ACC112 (cell line): ENCODE measurements at regions not wholly inside any gene's neighbourhood (a gene's known extent, or its start where the extent isn't known, plus 50 kb on each side); places are given as distances from the start of the nearest gene placed in this dataset.

Experiments
- H2AFZ ChIP-seq: fragments of 200-600 bp; sonication (generic); one replicate; pipeline ENCODE4 v1.6.0; 2017; ENCODE audit warnings: antibody characterized with exemption, low read length; ENCODE audit not compliant: unreplicated experiment
- H3K27ac ChIP-seq: fragments of 200-600 bp; sonication (generic); 2 replicates; pipeline ENCODE4 v1.5.1; 2014; ENCODE audit warnings: low read depth, mild to moderate bottlenecking, antibody characterized with exemption, low read length, moderate library complexity
- H3K27me3 ChIP-seq: fragments of 200-600 bp; sonication (generic); 2 replicates; pipeline ENCODE4 v1.6.1; 2014; ENCODE audit warnings: mild to moderate bottlenecking, antibody characterized with exemption, low read length, moderate library complexity, mixed read lengths; ENCODE audit not compliant: insufficient read depth
- H3K36me3 ChIP-seq: fragments of 200-600 bp; sonication (generic); 2 replicates; pipeline ENCODE4 v1.6.1; 2016; ENCODE audit warnings: mild to moderate bottlenecking, antibody characterized with exemption, low read length, moderate library complexity, mixed read lengths; ENCODE audit not compliant: insufficient read depth
- H3K4me1 ChIP-seq: fragments of 200-600 bp; sonication (generic); one replicate; pipeline ENCODE4 v1.6.1; 2016; ENCODE audit warnings: low read length, mixed read lengths; ENCODE audit not compliant: insufficient read depth, unreplicated experiment, control insufficient read depth
- H3K4me3 ChIP-seq: fragments of 200-600 bp; sonication (generic); 2 replicates; pipeline ENCODE4 v1.5.1; 2014; ENCODE audit warnings: mild to moderate bottlenecking, low read depth, low read length
- H3K79me2 ChIP-seq: fragments of 200-600 bp; sonication (generic); one replicate; pipeline ENCODE4 v1.6.0; 2016; ENCODE audit warnings: low read length; ENCODE audit not compliant: control insufficient read depth, unreplicated experiment, insufficient read depth

DNA sequence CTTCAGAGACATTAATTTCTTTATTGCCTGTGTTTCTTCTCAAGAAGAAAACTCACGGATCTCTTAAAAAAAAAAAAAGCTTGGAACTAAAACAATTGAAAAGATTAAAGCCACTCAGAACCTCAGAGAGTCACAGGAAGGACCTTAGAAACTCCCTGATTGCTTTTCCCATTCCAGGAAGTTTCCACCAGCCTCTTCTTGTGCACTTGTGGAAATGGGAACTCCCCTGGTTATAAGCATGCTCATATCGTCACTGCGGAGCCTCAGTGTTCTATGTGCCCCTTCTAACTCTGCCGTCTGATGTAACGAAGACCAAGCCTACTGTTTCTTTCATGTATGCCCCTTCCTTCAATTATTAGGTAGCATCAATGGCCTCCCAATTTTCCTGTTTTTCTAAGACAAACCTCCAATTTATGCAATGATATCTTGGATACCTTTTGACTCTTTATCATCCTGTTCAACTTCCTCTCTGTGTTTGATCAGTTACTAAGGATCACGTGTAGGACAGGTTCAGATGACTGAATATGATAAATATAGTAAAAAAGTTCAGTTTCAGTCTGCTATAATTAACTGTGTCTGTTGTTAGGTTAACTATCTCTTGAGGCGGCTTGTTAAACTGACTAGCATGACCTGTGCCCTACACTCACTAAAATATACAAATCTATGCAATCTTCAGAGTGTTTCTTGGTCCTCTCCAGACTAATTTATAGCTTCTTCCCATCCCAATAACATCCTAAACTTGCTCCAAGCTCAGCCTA lies 593.7 kb upstream of the CHAC2 start:
- Histone ChIP-seq H2AFZ (no peak overlapping the region), H3K27ac (no peak overlapping the region)

DNA sequence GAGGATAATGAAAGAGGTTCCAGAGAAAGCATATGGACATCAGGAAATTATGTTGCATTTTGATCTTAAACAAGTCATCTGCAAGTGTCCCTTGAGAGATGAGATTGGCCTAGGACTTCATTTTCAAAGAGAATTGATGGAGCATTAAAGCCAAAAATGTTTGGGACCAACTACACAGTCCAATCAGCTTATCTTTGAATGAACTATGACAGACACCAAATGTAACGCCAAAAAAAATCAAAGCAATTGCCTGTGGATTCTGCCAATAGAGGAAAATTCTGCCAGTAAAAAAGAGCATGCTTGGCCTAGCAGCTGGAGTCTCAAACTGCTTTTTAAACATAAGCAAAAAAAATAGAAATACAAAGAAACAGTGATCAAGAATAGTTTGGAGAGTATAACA lies 594.5 kb upstream of the CHAC2 start:
- Histone ChIP-seq H3K79me2 (no peaks in the 10 kb centered on the region), H2AFZ (no peak overlapping the region), H3K4me3 (no peak overlapping the region), H3K4me1 (peaks cover 4% of the 10 kb centered on the region), H3K27ac (no peak overlapping the region), H3K36me3 (no peaks in the 10 kb centered on the region), H3K27me3 (no peaks in the 10 kb centered on the region)

More for the DNA sequence above, 593.7 kb upstream of the CHAC2 start:
- H3K79me2 ChIP-seq = no peaks in the 10 kb centered on the region
- no peaks in the 10 kb centered on the region for H3K36me3 ChIP-seq
- no peaks in the 10 kb centered on the region for H3K27me3 ChIP-seq
- no peak overlapping the region for H3K4me3 ChIP-seq
- H3K4me1 ChIP-seq = peaks cover 4% of the 10 kb centered on the region

DNA sequence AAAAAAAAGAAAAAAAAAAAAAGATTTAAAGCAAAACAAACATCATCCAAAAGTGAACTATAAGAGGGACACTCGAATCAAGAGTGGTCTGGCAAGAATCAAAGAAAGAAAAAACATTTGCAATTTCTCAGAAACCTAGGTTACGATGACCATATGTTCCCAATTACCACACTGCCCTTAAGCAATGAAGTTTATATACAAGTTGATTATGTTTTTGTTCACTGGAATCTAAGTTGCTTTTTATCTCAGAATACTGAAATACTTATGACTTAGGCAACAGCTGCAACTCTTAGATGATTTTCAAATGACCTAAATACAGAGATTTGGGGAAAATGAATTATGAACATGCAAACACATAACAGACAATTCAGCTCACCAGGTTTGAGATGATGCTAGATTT lies 597.1 kb upstream of the CHAC2 start:
- no peak overlapping the region for H2AFZ ChIP-seq
- no peaks in the 10 kb centered on the region for H3K36me3 ChIP-seq
- no peak overlapping the region for H3K27ac ChIP-seq
- H3K79me2 ChIP-seq = no peaks in the 10 kb centered on the region
- no peaks in the 10 kb centered on the region for H3K27me3 ChIP-seq
- H3K4me1 ChIP-seq = no peaks in the 10 kb centered on the region
- H3K4me3 ChIP-seq = no peak overlapping the region

- H3K79me2 ChIP-seq = no peaks in the 10 kb centered on the region
- H2AFZ ChIP-seq = no peak overlapping the region
- H3K4me1 ChIP-seq = no peaks in the 10 kb centered on the region
- H3K4me3 ChIP-seq = no peak overlapping the region
- H3K27me3 ChIP-seq = no peaks in the 10 kb centered on the region
- H3K27ac ChIP-seq = no peak overlapping the region
- no peaks in the 10 kb centered on the region for H3K36me3 ChIP-seq
Observed at GRCh38 chr2:53167227-53167626, 600.4 kb upstream of the CHAC2 start.

DNA sequence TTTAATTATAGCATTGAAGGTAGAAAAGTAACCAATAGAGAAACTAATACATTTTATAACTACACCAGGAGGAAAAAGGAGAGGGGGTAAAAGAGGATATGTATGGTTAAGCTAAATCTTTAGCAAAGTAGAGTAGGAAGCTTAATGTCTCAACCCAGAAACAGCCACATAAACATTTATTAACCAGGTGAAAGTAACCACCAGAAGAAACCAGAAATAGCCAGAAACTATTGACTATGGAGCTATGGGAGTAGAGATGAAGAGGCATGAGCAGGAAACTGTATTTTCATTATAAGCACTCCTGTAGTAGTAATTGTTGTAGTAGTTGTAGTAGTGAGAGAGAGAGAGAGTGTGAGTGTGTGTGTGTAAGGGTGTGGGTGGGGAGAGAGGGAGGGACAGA lies 617.5 kb upstream of the CHAC2 start:
- Histone ChIP-seq H3K4me1 (no peaks in the 10 kb centered on the region), H2AFZ (no peak overlapping the region), H3K79me2 (no peaks in the 10 kb centered on the region), H3K4me3 (no peak overlapping the region), H3K36me3 (no peaks in the 10 kb centered on the region), H3K27me3 (no peaks in the 10 kb centered on the region), H3K27ac (no peak overlapping the region)

- Histone ChIP-seq H3K27ac (no peak overlapping the region), H3K4me3 (no peak overlapping the region), H3K79me2 (no peaks in the 10 kb centered on the region), H3K27me3 (no peaks in the 10 kb centered on the region), H3K36me3 (no peaks in the 10 kb centered on the region), H3K4me1 (no peaks in the 10 kb centered on the region), H2AFZ (no peak overlapping the region)
Observed at GRCh38 chr2:53148221-53148620, 619.4 kb upstream of the CHAC2 start.

DNA sequence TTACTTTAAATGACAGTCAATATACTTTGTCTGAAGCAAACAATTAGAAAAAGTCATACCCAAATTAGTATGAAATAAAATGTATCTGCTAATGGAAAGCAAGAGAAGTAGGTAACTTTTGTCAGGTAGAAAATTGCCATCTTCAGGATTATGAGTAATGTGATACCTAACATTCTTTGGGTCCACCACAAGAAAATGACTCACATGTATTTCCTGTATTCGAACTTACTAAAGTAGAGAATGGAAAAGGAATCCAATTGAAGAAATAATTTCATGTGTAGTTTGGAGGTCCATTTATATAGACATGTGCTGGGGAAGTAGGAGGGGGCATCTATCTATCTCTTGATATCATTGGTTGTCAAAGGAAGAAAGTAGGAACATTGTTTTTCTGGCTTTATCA lies 636.2 kb upstream of the CHAC2 start:
- peak overlapping the region; percentile 32; the same call in 1 of the 2 replicates for H3K4me3 ChIP-seq
- H3K27ac ChIP-seq = peak overlapping the region; percentile 62
- peak overlapping the region; percentile 88 for H2AFZ ChIP-seq

GRCh38 chr2:53130441-53130943 lies 637.1 kb upstream of the CHAC2 start:
- Histone ChIP-seq H3K36me3 (no peaks in the 10 kb centered on the region), H3K4me3 (peak overlapping the region; percentile 22; the same call in 1 of the 2 replicates), H3K27ac (peak overlapping the region; percentile 62), H3K27me3 (no peaks in the 10 kb centered on the region), H3K79me2 (no peaks in the 10 kb centered on the region), H3K4me1 (peaks cover 31% of the 10 kb centered on the region), H2AFZ (peak overlapping the region; percentile 77)

More for the DNA sequence above, 636.2 kb upstream of the CHAC2 start:
- peaks cover 31% of the 10 kb centered on the region for H3K4me1 ChIP-seq
- no peaks in the 10 kb centered on the region for H3K36me3 ChIP-seq
- H3K79me2 ChIP-seq = no peaks in the 10 kb centered on the region
- no peaks in the 10 kb centered on the region for H3K27me3 ChIP-seq

- H2AFZ ChIP-seq = peak overlapping the region; percentile 26
- no peaks in the 10 kb centered on the region for H3K27me3 ChIP-seq
- H3K79me2 ChIP-seq = no peaks in the 10 kb centered on the region
- H3K4me3 ChIP-seq = no peak overlapping the region
- H3K27ac ChIP-seq = peak overlapping the region; percentile 62
- H3K36me3 ChIP-seq = no peaks in the 10 kb centered on the region
- peaks cover 31% of the 10 kb centered on the region for H3K4me1 ChIP-seq
Observed at GRCh38 chr2:53129851-53130250, 637.8 kb upstream of the CHAC2 start.

DNA sequence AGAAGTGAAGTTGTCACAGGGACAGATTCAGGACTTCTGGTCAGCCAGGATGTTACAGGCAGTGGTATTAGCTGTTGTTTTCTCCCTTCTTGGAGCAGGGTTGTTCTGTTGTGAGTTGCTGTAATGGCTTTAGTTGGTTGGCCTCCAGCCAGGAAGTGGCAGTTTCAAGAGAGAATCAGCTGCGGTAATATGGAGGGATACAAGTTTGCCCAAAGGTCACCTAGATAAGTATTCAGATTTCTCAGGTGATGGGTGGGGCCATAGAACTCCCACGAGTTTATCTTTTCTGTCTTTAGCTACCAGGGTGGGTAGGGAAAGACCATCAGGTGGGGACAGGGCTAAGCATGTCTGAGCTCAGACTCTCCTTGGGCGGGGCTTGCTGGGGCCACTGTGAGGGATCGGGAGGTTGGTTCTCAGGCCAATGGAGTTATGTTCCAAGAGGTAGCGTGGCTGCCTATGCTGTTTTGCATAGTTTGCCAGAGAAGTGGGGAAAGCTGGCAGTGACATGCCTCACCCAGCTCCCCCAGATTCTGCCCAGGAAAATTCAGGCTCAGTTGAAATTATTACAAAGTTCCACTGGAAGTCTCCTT lies 640.4 kb upstream of the CHAC2 start:
- Histone ChIP-seq H3K27ac (no peak overlapping the region), H3K79me2 (no peaks in the 10 kb centered on the region), H3K4me3 (no peak overlapping the region), H3K4me1 (peaks cover 31% of the 10 kb centered on the region), H3K27me3 (no peaks in the 10 kb centered on the region), H2AFZ (no peak overlapping the region), H3K36me3 (no peaks in the 10 kb centered on the region)

DNA sequence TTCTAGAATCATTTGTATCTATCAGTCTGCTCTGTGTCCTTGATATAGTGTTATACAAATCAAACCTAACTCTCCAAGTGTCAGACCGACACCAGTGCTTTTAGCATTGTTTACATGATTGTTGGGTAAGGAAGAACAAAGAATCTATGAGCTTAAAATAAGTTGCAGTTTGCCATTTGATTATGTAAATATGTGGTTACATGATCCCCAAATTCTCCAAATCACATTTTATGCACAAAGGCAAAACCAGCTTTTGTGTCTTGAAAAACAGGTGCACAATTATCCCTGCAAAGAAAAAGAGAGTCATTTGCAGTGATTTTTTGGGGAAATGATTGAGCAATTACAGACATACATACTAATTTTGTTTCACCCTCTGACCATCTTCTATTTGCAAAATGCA lies 652.6 kb upstream of the CHAC2 start:
- Histone ChIP-seq H3K79me2 (no peaks in the 10 kb centered on the region), H3K27me3 (no peaks in the 10 kb centered on the region), H3K4me1 (no peaks in the 10 kb centered on the region), H3K4me3 (no peak overlapping the region), H3K36me3 (no peaks in the 10 kb centered on the region), H3K27ac (no peak overlapping the region), H2AFZ (no peak overlapping the region)
